Endothelial cell of umbilical vein (primary cell): ENCODE measurements at regions not wholly inside any gene's neighbourhood (a gene's known extent, or its start where the extent isn't known, plus 50 kb on each side); places are given as distances from the start of the nearest gene placed in this dataset.

Experiments used
- BruUV-seq: library from RNA; stranded (reverse); fragments of 400-500 nt; replicated peaks from 2 replicates; lab custom pipeline; 2021; lab: Mats Ljungman, UMichigan
- CTCF ChIA-PET: fragments of 300-600, 350-600 bp; sonication (Branson Sonifier 250); formaldehyde crosslinking; loops from one replicate; lab custom pipeline; 2021; ENCODE audit warnings: antibody characterized with exemption, inconsistent platforms; lab: Charles Lee
- POLR2A ChIA-PET: fragments of 300-600, 350-600 bp; sonication (Branson Sonifier 250); formaldehyde crosslinking; loops from one replicate; lab custom pipeline; 2021; ENCODE audit warnings: antibody characterized with exemption, inconsistent platforms; lab: Charles Lee
- DNase-seq: peaks from one replicate; pipeline ENCODE4 v3.0.0-alpha.2; 2011; ENCODE audit warnings: low read depth, low spot score
- FAIRE-seq: peaks from 2 replicates; lab custom pipeline; 2011; peaks lifted over from hg19 to GRCh38; lab: Jason Lieb, UNC
- H2AFZ ChIP-seq: 2 replicates; pipeline ENCODE4 v1.6.0; 2012; ENCODE audit warnings: low read depth, low read length, control low read depth, inconsistent platforms
- H3K27ac ChIP-seq: 2 replicates; pipeline ENCODE4 v1.5.1; 2011; ENCODE audit warnings: low read depth, mild to moderate bottlenecking, control low read depth, low read length, moderate library complexity; ENCODE audit not compliant: insufficient read depth
- H3K27me3 ChIP-seq, 2 experiments: 2 replicates each; pipeline versions ENCODE4 v1.6.0 to v1.6.1; 2011; ENCODE audit warnings: low read length in 2 of 2, mixed read lengths in 1 of 2; ENCODE audit not compliant: control insufficient read depth in 2 of 2, insufficient read depth in 2 of 2
- H3K36me3 ChIP-seq, 2 experiments: 2 replicates in 1 of 2; 3 replicates in 1 of 2; pipeline ENCODE4 v1.5.1; 2011; ENCODE audit warnings: low read length in 2 of 2, mild to moderate bottlenecking in 1 of 2, moderate library complexity in 1 of 2; ENCODE audit not compliant: control insufficient read depth in 2 of 2, insufficient read depth in 2 of 2; ENCODE audit errors: extremely low read depth in 1 of 2
- H3K4me1 ChIP-seq: 3 replicates; pipeline ENCODE4 v1.5.1; 2011; ENCODE audit warnings: mild to moderate bottlenecking, low read length; ENCODE audit not compliant: control insufficient read depth, insufficient read depth; ENCODE audit errors: extremely low read depth
- H3K4me2 ChIP-seq: 2 replicates; pipeline ENCODE4 v1.6.1; 2011; ENCODE audit warnings: low read length, control low read depth, mixed read lengths; ENCODE audit not compliant: insufficient read depth
- H3K4me3 ChIP-seq, 3 experiments: fragments of 200-600 bp in 1 of 3; sonication (generic), shearing (Covaris generic) in 1 of 3; replicated peaks in 1 of 3; 2 replicates each; pipeline ENCODE4 v1.5.1; 2011 to 2016; ENCODE audit warnings: control low read depth in 3 of 3, low read length in 3 of 3, mild to moderate bottlenecking in 2 of 3, inconsistent platforms in 1 of 3, low read depth in 1 of 3, moderate library complexity in 1 of 3; ENCODE audit not compliant: insufficient read depth in 1 of 3
- H3K79me2 ChIP-seq: 2 replicates; pipeline ENCODE4 v1.6.0; 2012; ENCODE audit warnings: low read length, inconsistent platforms; ENCODE audit not compliant: control insufficient read depth, insufficient read depth
- H3K9ac ChIP-seq: replicated peaks from 2 replicates; pipeline ENCODE3; 2011; ENCODE audit warnings: low read length, control low read depth; ENCODE audit not compliant: insufficient read depth; ENCODE audit errors: extremely low read depth
- H3K9me1 ChIP-seq: replicated peaks from 3 replicates; pipeline ENCODE4 v1.6.0; 2011; ENCODE audit warnings: mild to moderate bottlenecking, low read length; ENCODE audit not compliant: control insufficient read depth, insufficient read depth; ENCODE audit errors: extremely low read depth
- H3K9me3 ChIP-seq: replicated peaks from 2 replicates; pipeline ENCODE4 v1.5.1; 2012; ENCODE audit warnings: low read length, inconsistent platforms; ENCODE audit not compliant: control insufficient read depth, insufficient read depth
- H4K20me1 ChIP-seq: replicated peaks from 2 replicates; pipeline ENCODE3; 2011; ENCODE audit warnings: mild to moderate bottlenecking, low read length; ENCODE audit not compliant: control insufficient read depth, insufficient read depth; ENCODE audit errors: extremely low read depth
- EZH2 ChIP-seq: IDR thresholded peaks from 2 replicates; pipeline ENCODE4 v1.6.1; 2012; ENCODE audit warnings: borderline replicate concordance, low read depth, mild to moderate bottlenecking, moderate library complexity, low read length, inconsistent platforms; ENCODE audit not compliant: severe bottlenecking
- FOS ChIP-seq: IDR thresholded peaks from 2 replicates; pipeline ENCODE4 v1.6.1; 2011; ENCODE audit warnings: mild to moderate bottlenecking, low read length, moderate library complexity, borderline replicate concordance; ENCODE audit not compliant: insufficient read depth
- GATA2 ChIP-seq: IDR thresholded peaks from 2 replicates; pipeline ENCODE4 v1.7.0; 2011; ENCODE audit warnings: low read depth, mild to moderate bottlenecking, moderate library complexity, mixed read lengths, low read length; ENCODE audit not compliant: insufficient read length, insufficient read depth
- JUN ChIP-seq: IDR thresholded peaks from 2 replicates; pipeline ENCODE4 v1.6.1; 2011; ENCODE audit warnings: borderline replicate concordance, low read depth; ENCODE audit not compliant: insufficient read length, insufficient read depth
- MAX ChIP-seq: IDR thresholded peaks from 2 replicates; pipeline ENCODE4 v1.6.1; 2011; ENCODE audit not compliant: insufficient read depth, insufficient read length
- MYC ChIP-seq: IDR thresholded peaks from one replicate; pipeline ENCODE4 v1.6.1; 2011; ENCODE audit warnings: mild to moderate bottlenecking, low read depth, low read length
- POLR2A ChIP-seq: IDR thresholded peaks from 2 replicates; pipeline ENCODE4 v1.6.1; 2012; ENCODE audit warnings: low read depth, mild to moderate bottlenecking, control low read depth, low read length
- POLR2AphosphoS5 ChIP-seq: IDR thresholded peaks from 2 replicates; pipeline ENCODE4 v1.6.1; 2012; ENCODE audit warnings: low read depth, mild to moderate bottlenecking, control low read depth, low read length, moderate library complexity; ENCODE audit not compliant: insufficient read depth
- dilution Hi-C: fragments of 300-500 bp; cut with MboI; formaldehyde crosslinking; loops from one replicate; pipeline ENCODE4 v1.15.0; 2019; ENCODE audit warnings: low sequenced_read_pairs; ENCODE audit not compliant: extremely low pct_ligation_motif_present
- intact Hi-C: fragments of 100-400 bp; cut with micrococcal nuclease; formaldehyde crosslinking; loops from one replicate; pipeline ENCODE4 v1.10.0; 2022
- TF ChIP-seq, protein P1 (sequence below), 2 donors: IDR thresholded peaks; 1 replicate in 1 of 2; 2 replicates in 1 of 2; pipeline ENCODE4 v1.5.1; 2011; ENCODE audit warnings: low read length in 2 of 2, mild to moderate bottlenecking in 2 of 2, moderate library complexity in 2 of 2, control low read depth in 1 of 2, inconsistent platforms in 1 of 2, low read depth in 1 of 2; ENCODE audit not compliant: insufficient read depth in 1 of 2; ENCODE audit errors: extremely low read depth in 1 of 2

- dilution Hi-C loops, result no loop called here
- Histone ChIP-seq H2AFZ (no peak overlapping the region), H3K9me3 (no peaks in the 10 kb centered on the region), H3K4me3 (no peak overlapping the region), H3K4me2 (no peak overlapping the region), H3K27me3 (no peaks in the 10 kb centered on the region), H3K4me1 (no peaks in the 10 kb centered on the region), H3K9ac (no peak overlapping the region), H4K20me1 (no peaks in the 10 kb centered on the region), H3K36me3 (no peaks in the 10 kb centered on the region), H3K9me1 (no peaks in the 10 kb centered on the region), H3K27ac (no peak overlapping the region), H3K79me2 (no peaks in the 10 kb centered on the region)
- no TSS peak for BruUV-seq
- FAIRE-seq (no peak), DNase-seq (no peak)
- ChIA-PET POLR2A (no interaction called here), CTCF (no interaction called here)
- intact Hi-C loops, result no loop called here
- TF ChIP-seq, protein P1, sequence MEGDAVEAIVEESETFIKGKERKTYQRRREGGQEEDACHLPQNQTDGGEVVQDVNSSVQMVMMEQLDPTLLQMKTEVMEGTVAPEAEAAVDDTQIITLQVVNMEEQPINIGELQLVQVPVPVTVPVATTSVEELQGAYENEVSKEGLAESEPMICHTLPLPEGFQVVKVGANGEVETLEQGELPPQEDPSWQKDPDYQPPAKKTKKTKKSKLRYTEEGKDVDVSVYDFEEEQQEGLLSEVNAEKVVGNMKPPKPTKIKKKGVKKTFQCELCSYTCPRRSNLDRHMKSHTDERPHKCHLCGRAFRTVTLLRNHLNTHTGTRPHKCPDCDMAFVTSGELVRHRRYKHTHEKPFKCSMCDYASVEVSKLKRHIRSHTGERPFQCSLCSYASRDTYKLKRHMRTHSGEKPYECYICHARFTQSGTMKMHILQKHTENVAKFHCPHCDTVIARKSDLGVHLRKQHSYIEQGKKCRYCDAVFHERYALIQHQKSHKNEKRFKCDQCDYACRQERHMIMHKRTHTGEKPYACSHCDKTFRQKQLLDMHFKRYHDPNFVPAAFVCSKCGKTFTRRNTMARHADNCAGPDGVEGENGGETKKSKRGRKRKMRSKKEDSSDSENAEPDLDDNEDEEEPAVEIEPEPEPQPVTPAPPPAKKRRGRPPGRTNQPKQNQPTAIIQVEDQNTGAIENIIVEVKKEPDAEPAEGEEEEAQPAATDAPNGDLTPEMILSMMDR (IDR thresholded peaks at IDR 0.05; ENCODE audit: extremely low read depth in 1 of 2, insufficient read depth in 1 of 2, low read depth in 1 of 2, low read length in 2 of 2), result no peak
- TF ChIP-seq FOS (no peak), POLR2A (no peak), JUN (no peak), GATA2 (no peak), MYC (no peak), MAX (no peak), EZH2 (no peak), POLR2AphosphoS5 (no peak)
Measured at GRCh38 chrX:145549496-145549895, 268.1 kb upstream of the SLITRK2 start.
